ENCODE measurements at regions not wholly inside any gene's neighbourhood (a gene's known extent, or its start where the extent isn't known, plus 50 kb on each side); places are given as distances from the start of the nearest gene placed in this dataset.

DNA sequence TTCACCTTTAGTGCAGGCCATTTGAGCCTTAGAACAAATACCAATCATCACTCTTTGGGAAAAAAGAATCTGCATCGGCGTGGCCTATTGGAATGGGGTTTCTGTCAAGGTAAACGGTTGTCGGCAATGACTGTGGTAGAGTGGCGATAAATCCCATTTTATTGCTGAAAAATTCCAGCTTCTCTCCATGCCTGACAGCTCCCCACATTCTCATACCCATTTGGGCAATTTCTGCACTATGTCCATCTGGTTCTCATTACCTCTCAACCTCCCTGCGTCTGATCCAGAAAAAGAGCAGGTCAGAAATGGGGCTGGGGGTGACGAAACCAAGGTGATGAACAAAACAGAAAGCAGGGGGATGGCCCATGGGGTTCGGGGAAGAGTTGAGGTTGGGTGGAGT is 254.0 kb downstream of the MEIS1 start:
- H3K4me3 ChIP-seq (ENCODE audit: low read length): no peak overlapping the region
- no peak overlapping the region for H3K27ac ChIP-seq (ENCODE audit: low read depth, low read length)
- no peaks in the 10 kb centered on the region for H3K9me3 Mint-ChIP-seq
- TF ChIP-seq, protein P1, sequence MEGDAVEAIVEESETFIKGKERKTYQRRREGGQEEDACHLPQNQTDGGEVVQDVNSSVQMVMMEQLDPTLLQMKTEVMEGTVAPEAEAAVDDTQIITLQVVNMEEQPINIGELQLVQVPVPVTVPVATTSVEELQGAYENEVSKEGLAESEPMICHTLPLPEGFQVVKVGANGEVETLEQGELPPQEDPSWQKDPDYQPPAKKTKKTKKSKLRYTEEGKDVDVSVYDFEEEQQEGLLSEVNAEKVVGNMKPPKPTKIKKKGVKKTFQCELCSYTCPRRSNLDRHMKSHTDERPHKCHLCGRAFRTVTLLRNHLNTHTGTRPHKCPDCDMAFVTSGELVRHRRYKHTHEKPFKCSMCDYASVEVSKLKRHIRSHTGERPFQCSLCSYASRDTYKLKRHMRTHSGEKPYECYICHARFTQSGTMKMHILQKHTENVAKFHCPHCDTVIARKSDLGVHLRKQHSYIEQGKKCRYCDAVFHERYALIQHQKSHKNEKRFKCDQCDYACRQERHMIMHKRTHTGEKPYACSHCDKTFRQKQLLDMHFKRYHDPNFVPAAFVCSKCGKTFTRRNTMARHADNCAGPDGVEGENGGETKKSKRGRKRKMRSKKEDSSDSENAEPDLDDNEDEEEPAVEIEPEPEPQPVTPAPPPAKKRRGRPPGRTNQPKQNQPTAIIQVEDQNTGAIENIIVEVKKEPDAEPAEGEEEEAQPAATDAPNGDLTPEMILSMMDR (conservative IDR thresholded peaks at IDR 0.05): no peak
- WGBS, 2 experiments (ENCODE audit: insufficient coverage in 1 of 2, insufficient read length in 1 of 2): 91 to 93% methylated on average over 2 to 8 of the region's 8 CpGs
- H3K4me3 Mint-ChIP-seq: no peak overlapping the region
- no peak overlapping the region for H3K9ac ChIP-seq (ENCODE audit: extremely low read depth, low read length, poor library complexity, severe bottlenecking)
- H3K4me1 Mint-ChIP-seq: peaks cover 13% of the 10 kb centered on the region
- H3K27me3 ChIP-seq (ENCODE audit: control insufficient read depth, insufficient read depth, low read length, poor library complexity, severe bottlenecking): peaks cover 53% of the 10 kb centered on the region
- no peaks in the 10 kb centered on the region for H3K4me1 ChIP-seq (ENCODE audit: control insufficient read depth, insufficient read depth, low read length)
- no peak overlapping the region for H3K27ac Mint-ChIP-seq
- peaks cover 30% of the 10 kb centered on the region for H3K27me3 Mint-ChIP-seq (ENCODE audit: insufficient read depth)
- no peak for DNase-seq
- no peaks in the 10 kb centered on the region for H3K36me3 Mint-ChIP-seq (ENCODE audit: low read depth)
- no peaks in the 10 kb centered on the region for H3K36me3 ChIP-seq (ENCODE audit: control insufficient read depth, insufficient read depth, low read length)
- H3K9me3 ChIP-seq (ENCODE audit: control insufficient read depth, low read length): no peaks in the 10 kb centered on the region

DNA sequence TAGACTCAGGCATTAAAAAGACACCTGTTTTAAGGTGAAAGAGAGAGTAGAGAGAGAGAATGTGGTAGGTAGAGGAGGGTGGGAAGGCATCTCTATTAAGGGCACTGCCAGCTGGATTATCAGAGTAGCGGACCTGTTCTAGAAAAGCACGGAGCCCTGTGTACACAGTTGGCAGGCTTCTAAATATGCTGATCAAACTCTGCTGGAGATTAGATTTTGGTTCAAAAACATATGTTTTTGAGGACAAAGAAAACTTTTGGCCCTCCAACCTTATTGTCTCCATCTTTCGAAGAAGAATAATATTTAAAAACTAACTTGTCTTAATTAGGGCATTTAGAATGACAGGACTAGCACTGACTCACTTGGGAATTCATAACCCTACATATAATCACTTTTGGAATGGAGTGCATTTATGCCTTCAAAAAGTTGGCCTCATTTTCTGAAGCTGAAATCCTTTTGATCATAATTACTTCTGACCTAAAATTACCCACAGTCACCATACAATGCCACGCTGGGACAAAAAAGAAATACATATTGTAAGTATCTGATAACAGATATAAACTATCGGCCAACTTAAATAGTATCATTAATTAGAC is 254.6 kb downstream of the MEIS1 start:
- no peaks in the 10 kb centered on the region for H3K4me1 ChIP-seq (ENCODE audit: control insufficient read depth, insufficient read depth, low read length)
- peaks cover 50% of the 10 kb centered on the region for H3K27me3 ChIP-seq (ENCODE audit: control insufficient read depth, insufficient read depth, low read length, poor library complexity, severe bottlenecking)
- Mint-ChIP-seq H3K27ac (no peak overlapping the region), H3K9me3 (no peaks in the 10 kb centered on the region), H3K36me3 (ENCODE audit: low read depth) (no peaks in the 10 kb centered on the region), H3K4me3 (no peak overlapping the region), H3K27me3 (ENCODE audit: insufficient read depth) (peaks cover 29% of the 10 kb centered on the region), H3K4me1 (peaks cover 15% of the 10 kb centered on the region)
- no peak overlapping the region for H3K4me3 ChIP-seq (ENCODE audit: low read length)
- no peak for DNase-seq
- WGBS, 2 experiments (ENCODE audit: insufficient coverage in 1 of 2, insufficient read length in 1 of 2): 98 to 100% methylated on average over 3 to 4 of the region's 5 CpGs
- no peaks in the 10 kb centered on the region for H3K36me3 ChIP-seq (ENCODE audit: control insufficient read depth, insufficient read depth, low read length)
- TF ChIP-seq, protein P1 (conservative IDR thresholded peaks at IDR 0.05): no peak
- no peaks in the 10 kb centered on the region for H3K9me3 ChIP-seq (ENCODE audit: control insufficient read depth, low read length)
- no peak overlapping the region for H3K9ac ChIP-seq (ENCODE audit: extremely low read depth, low read length, poor library complexity, severe bottlenecking)
- no peak overlapping the region for H3K27ac ChIP-seq (ENCODE audit: low read depth, low read length)

DNA sequence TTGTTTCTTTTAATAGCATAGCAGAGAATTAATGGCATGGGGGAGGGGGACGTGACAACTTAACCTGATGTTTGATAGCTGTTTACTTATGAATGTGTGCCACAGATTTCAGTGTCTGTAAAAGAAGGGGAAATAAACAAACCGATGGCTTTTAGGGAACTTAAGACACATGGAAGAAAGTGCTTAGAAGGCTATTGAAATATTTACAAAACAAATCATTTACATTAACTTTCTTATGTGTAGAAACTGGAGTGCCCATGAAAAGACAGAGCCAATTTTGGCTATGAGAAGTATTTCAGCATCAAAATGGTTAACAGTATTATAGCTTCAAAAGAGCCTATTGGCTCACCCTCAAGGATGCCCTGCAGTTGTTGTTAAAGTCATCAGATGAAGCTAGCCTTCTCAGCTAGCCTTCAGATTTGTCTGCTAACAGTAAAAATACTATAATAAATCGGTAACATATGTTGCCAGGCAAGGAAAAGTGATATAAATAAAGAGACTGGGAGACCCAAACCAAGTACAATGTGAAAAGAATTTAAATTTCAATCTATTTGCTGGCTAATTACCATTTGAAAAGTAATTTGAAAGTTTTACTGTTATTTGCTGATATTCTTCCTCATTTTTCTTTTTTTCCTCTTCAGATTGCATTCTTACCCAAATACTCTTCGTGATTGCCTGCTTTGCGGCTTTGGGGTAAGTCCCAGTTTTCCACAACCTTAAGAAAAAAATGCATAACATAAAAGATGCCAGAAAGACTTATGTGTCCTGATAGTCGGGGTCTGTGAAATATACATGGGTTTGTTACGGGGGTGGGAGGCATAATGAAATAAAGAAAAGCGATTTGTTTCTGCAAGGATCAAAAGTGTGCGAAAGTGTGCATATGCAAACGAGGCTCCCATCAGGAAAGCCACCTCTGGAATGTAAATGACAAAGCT is 256.4 kb downstream of the MEIS1 start:
- peaks cover 15% of the 10 kb centered on the region for H3K4me1 Mint-ChIP-seq
- TF ChIP-seq, protein P1 (conservative IDR thresholded peaks at IDR 0.05): no peak
- no peak overlapping the region for H3K27ac ChIP-seq (ENCODE audit: low read depth, low read length)
- H3K27me3 ChIP-seq (ENCODE audit: control insufficient read depth, insufficient read depth, low read length, poor library complexity, severe bottlenecking): peaks cover 37% of the 10 kb centered on the region
- H3K4me1 ChIP-seq (ENCODE audit: control insufficient read depth, insufficient read depth, low read length): no peaks in the 10 kb centered on the region
- H3K9ac ChIP-seq (ENCODE audit: extremely low read depth, low read length, poor library complexity, severe bottlenecking): no peak overlapping the region
- no peaks in the 10 kb centered on the region for H3K9me3 Mint-ChIP-seq
- no peaks in the 10 kb centered on the region for H3K36me3 ChIP-seq (ENCODE audit: control insufficient read depth, insufficient read depth, low read length)
- no peak overlapping the region for H3K4me3 Mint-ChIP-seq
- H3K27ac Mint-ChIP-seq: no peak overlapping the region
- no peak for DNase-seq
- H3K4me3 ChIP-seq (ENCODE audit: low read length): no peak overlapping the region
- WGBS, 2 experiments (ENCODE audit: insufficient coverage in 1 of 2, insufficient read length in 1 of 2): 39 to 46% methylated on average over 4 to 9 of the region's 10 CpGs
- no peaks in the 10 kb centered on the region for H3K9me3 ChIP-seq (ENCODE audit: control insufficient read depth, low read length)
- peaks cover 18% of the 10 kb centered on the region for H3K27me3 Mint-ChIP-seq (ENCODE audit: insufficient read depth)
- no peaks in the 10 kb centered on the region for H3K36me3 Mint-ChIP-seq (ENCODE audit: low read depth)
